ENCODE measurements at regions not wholly inside any gene's neighbourhood (a gene's known extent, or its start where the extent isn't known, plus 50 kb on each side); places are given as distances from the start of the nearest gene placed in this dataset.

GRCh38 chr2:21854938-21855337 is 731.2 kb downstream of the TDRD15 start:
- Histone ChIP-seq H3K4me3 (ENCODE audit: low read length) (no peak overlapping the region), H3K36me3 (ENCODE audit: insufficient read depth, low read length) (no peaks in the 10 kb centered on the region), H3K27ac (ENCODE audit: low read length) (no peak overlapping the region), H3K4me2 (ENCODE audit: low read depth, low read length, poor library complexity, severe bottlenecking) (no peak overlapping the region), H3K4me1 (ENCODE audit: low read length) (no peaks in the 10 kb centered on the region), H2AFZ (ENCODE audit: low read length) (no peak overlapping the region), H3K9ac (ENCODE audit: low read length) (no peak overlapping the region), H3K27me3 (ENCODE audit: low read length) (no peaks in the 10 kb centered on the region), H4K20me1 (ENCODE audit: insufficient read depth, low read depth, low read length) (no peaks in the 10 kb centered on the region), H3K9me2 (replicated peaks; ENCODE audit: insufficient read depth, low read length) (no peaks in the 10 kb centered on the region), H3K9me3 (ENCODE audit: low read length) (no peaks in the 10 kb centered on the region), H3K79me2 (ENCODE audit: low read length) (no peaks in the 10 kb centered on the region)
- DNase-seq: no peak

GRCh38 chr2:21856708-21857107 is 732.9 kb downstream of the TDRD15 start:
- Histone ChIP-seq H3K9ac (ENCODE audit: low read length) (no peak overlapping the region), H3K9me3 (ENCODE audit: low read length) (no peaks in the 10 kb centered on the region), H3K4me1 (ENCODE audit: low read length) (no peaks in the 10 kb centered on the region), H3K9me2 (replicated peaks; ENCODE audit: insufficient read depth, low read length) (no peaks in the 10 kb centered on the region), H3K27me3 (ENCODE audit: low read length) (no peaks in the 10 kb centered on the region), H3K79me2 (ENCODE audit: low read length) (no peaks in the 10 kb centered on the region), H3K27ac (ENCODE audit: low read length) (no peak overlapping the region), H3K4me3 (ENCODE audit: low read length) (no peak overlapping the region), H3K4me2 (ENCODE audit: low read depth, low read length, poor library complexity, severe bottlenecking) (no peak overlapping the region), H4K20me1 (ENCODE audit: insufficient read depth, low read depth, low read length) (no peaks in the 10 kb centered on the region), H3K36me3 (ENCODE audit: insufficient read depth, low read length) (no peaks in the 10 kb centered on the region), H2AFZ (ENCODE audit: low read length) (no peak overlapping the region)
- DNase-seq: no peak

- Histone ChIP-seq H3K4me3 (ENCODE audit: low read length) (no peak overlapping the region), H3K9me2 (replicated peaks; ENCODE audit: insufficient read depth, low read length) (no peaks in the 10 kb centered on the region), H3K9me3 (ENCODE audit: low read length) (no peaks in the 10 kb centered on the region), H2AFZ (ENCODE audit: low read length) (no peak overlapping the region), H3K36me3 (ENCODE audit: insufficient read depth, low read length) (no peaks in the 10 kb centered on the region), H3K79me2 (ENCODE audit: low read length) (no peaks in the 10 kb centered on the region), H4K20me1 (ENCODE audit: insufficient read depth, low read depth, low read length) (no peaks in the 10 kb centered on the region), H3K27me3 (ENCODE audit: low read length) (no peaks in the 10 kb centered on the region), H3K9ac (ENCODE audit: low read length) (no peak overlapping the region), H3K27ac (ENCODE audit: low read length) (no peak overlapping the region), H3K4me1 (ENCODE audit: low read length) (no peaks in the 10 kb centered on the region), H3K4me2 (ENCODE audit: low read depth, low read length, poor library complexity, severe bottlenecking) (no peak overlapping the region)
- no peak for DNase-seq
These were observed 737.1 kb downstream of the TDRD15 start for GRCh38 chr2:21860907-21861306.

GRCh38 chr2:21866316-21866715 is 742.5 kb downstream of the TDRD15 start:
- Histone ChIP-seq H3K27ac (ENCODE audit: low read length) (no peak overlapping the region), H3K4me3 (ENCODE audit: low read length) (no peak overlapping the region), H2AFZ (ENCODE audit: low read length) (no peak overlapping the region), H3K9me3 (ENCODE audit: low read length) (no peaks in the 10 kb centered on the region), H3K79me2 (ENCODE audit: low read length) (no peaks in the 10 kb centered on the region), H3K4me2 (ENCODE audit: low read depth, low read length, poor library complexity, severe bottlenecking) (no peak overlapping the region), H4K20me1 (ENCODE audit: insufficient read depth, low read depth, low read length) (no peaks in the 10 kb centered on the region), H3K36me3 (ENCODE audit: insufficient read depth, low read length) (no peaks in the 10 kb centered on the region), H3K4me1 (ENCODE audit: low read length) (no peaks in the 10 kb centered on the region), H3K9ac (ENCODE audit: low read length) (no peak overlapping the region), H3K9me2 (replicated peaks; ENCODE audit: insufficient read depth, low read length) (no peaks in the 10 kb centered on the region), H3K27me3 (ENCODE audit: low read length) (no peaks in the 10 kb centered on the region)
- DNase-seq: no peak

- no peak for DNase-seq
- H3K9me2 ChIP-seq (replicated peaks; ENCODE audit: insufficient read depth, low read length): no peaks in the 10 kb centered on the region
- no peak overlapping the region for H3K4me3 ChIP-seq (ENCODE audit: low read length)
- H3K9ac ChIP-seq (ENCODE audit: low read length): no peak overlapping the region
- H3K4me1 ChIP-seq (ENCODE audit: low read length): no peaks in the 10 kb centered on the region
- H3K27me3 ChIP-seq (ENCODE audit: low read length): no peaks in the 10 kb centered on the region
- no peaks in the 10 kb centered on the region for H3K79me2 ChIP-seq (ENCODE audit: low read length)
- no peaks in the 10 kb centered on the region for H3K9me3 ChIP-seq (ENCODE audit: low read length)
- H2AFZ ChIP-seq (ENCODE audit: low read length): no peak overlapping the region
- H3K4me2 ChIP-seq (ENCODE audit: low read depth, low read length, poor library complexity, severe bottlenecking): no peak overlapping the region
- H3K27ac ChIP-seq (ENCODE audit: low read length): no peak overlapping the region
- H3K36me3 ChIP-seq (ENCODE audit: insufficient read depth, low read length): no peaks in the 10 kb centered on the region
- no peaks in the 10 kb centered on the region for H4K20me1 ChIP-seq (ENCODE audit: insufficient read depth, low read depth, low read length)
These were observed 764.1 kb downstream of the TDRD15 start for GRCh38 chr2:21887881-21888280.

- no peak overlapping the region for H3K4me2 ChIP-seq (ENCODE audit: low read depth, low read length, poor library complexity, severe bottlenecking)
- H3K36me3 ChIP-seq (ENCODE audit: insufficient read depth, low read length): no peaks in the 10 kb centered on the region
- H2AFZ ChIP-seq (ENCODE audit: low read length): no peak overlapping the region
- no peak overlapping the region for H3K4me3 ChIP-seq (ENCODE audit: low read length)
- H4K20me1 ChIP-seq (ENCODE audit: insufficient read depth, low read depth, low read length): no peaks in the 10 kb centered on the region
- no peaks in the 10 kb centered on the region for H3K27me3 ChIP-seq (ENCODE audit: low read length)
- H3K9me3 ChIP-seq (ENCODE audit: low read length): no peaks in the 10 kb centered on the region
- H3K27ac ChIP-seq (ENCODE audit: low read length): no peak overlapping the region
- H3K9me2 ChIP-seq (replicated peaks; ENCODE audit: insufficient read depth, low read length): no peaks in the 10 kb centered on the region
- no peak overlapping the region for H3K9ac ChIP-seq (ENCODE audit: low read length)
- no peak for DNase-seq
- H3K4me1 ChIP-seq (ENCODE audit: low read length): no peaks in the 10 kb centered on the region
- no peaks in the 10 kb centered on the region for H3K79me2 ChIP-seq (ENCODE audit: low read length)
These were observed 766.3 kb downstream of the TDRD15 start for GRCh38 chr2:21890041-21890440.

GRCh38 chr2:21890716-21891115 is 766.9 kb downstream of the TDRD15 start:
- Histone ChIP-seq H3K36me3 (ENCODE audit: insufficient read depth, low read length) (no peaks in the 10 kb centered on the region), H3K9ac (ENCODE audit: low read length) (no peak overlapping the region), H3K9me2 (replicated peaks; ENCODE audit: insufficient read depth, low read length) (no peaks in the 10 kb centered on the region), H2AFZ (ENCODE audit: low read length) (no peak overlapping the region), H3K27ac (ENCODE audit: low read length) (no peak overlapping the region), H4K20me1 (ENCODE audit: insufficient read depth, low read depth, low read length) (no peaks in the 10 kb centered on the region), H3K4me2 (ENCODE audit: low read depth, low read length, poor library complexity, severe bottlenecking) (no peak overlapping the region), H3K4me3 (ENCODE audit: low read length) (no peak overlapping the region), H3K79me2 (ENCODE audit: low read length) (no peaks in the 10 kb centered on the region), H3K9me3 (ENCODE audit: low read length) (no peaks in the 10 kb centered on the region), H3K27me3 (ENCODE audit: low read length) (no peaks in the 10 kb centered on the region), H3K4me1 (ENCODE audit: low read length) (no peaks in the 10 kb centered on the region)
- DNase-seq: no peak

- no peaks in the 10 kb centered on the region for H3K4me1 ChIP-seq (ENCODE audit: low read length)
- H3K4me2 ChIP-seq (ENCODE audit: low read depth, low read length, poor library complexity, severe bottlenecking): no peak overlapping the region
- H3K36me3 ChIP-seq (ENCODE audit: insufficient read depth, low read length): no peaks in the 10 kb centered on the region
- no peaks in the 10 kb centered on the region for H3K9me2 ChIP-seq (replicated peaks; ENCODE audit: insufficient read depth, low read length)
- H3K9ac ChIP-seq (ENCODE audit: low read length): no peak overlapping the region
- no peak overlapping the region for H3K4me3 ChIP-seq (ENCODE audit: low read length)
- H2AFZ ChIP-seq (ENCODE audit: low read length): no peak overlapping the region
- no peaks in the 10 kb centered on the region for H3K27me3 ChIP-seq (ENCODE audit: low read length)
- no peak for DNase-seq
- no peaks in the 10 kb centered on the region for H3K9me3 ChIP-seq (ENCODE audit: low read length)
- H4K20me1 ChIP-seq (ENCODE audit: insufficient read depth, low read depth, low read length): no peaks in the 10 kb centered on the region
- no peak overlapping the region for H3K27ac ChIP-seq (ENCODE audit: low read length)
- no peaks in the 10 kb centered on the region for H3K79me2 ChIP-seq (ENCODE audit: low read length)
These were observed 767.4 kb downstream of the TDRD15 start for GRCh38 chr2:21891191-21891590.

- no peak overlapping the region for H3K27ac ChIP-seq (ENCODE audit: low read length)
- no peak overlapping the region for H3K9ac ChIP-seq (ENCODE audit: low read length)
- H2AFZ ChIP-seq (ENCODE audit: low read length): no peak overlapping the region
- no peaks in the 10 kb centered on the region for H3K4me1 ChIP-seq (ENCODE audit: low read length)
- H3K9me2 ChIP-seq (replicated peaks; ENCODE audit: insufficient read depth, low read length): no peaks in the 10 kb centered on the region
- H3K9me3 ChIP-seq (ENCODE audit: low read length): no peaks in the 10 kb centered on the region
- H3K4me3 ChIP-seq (ENCODE audit: low read length): no peak overlapping the region
- no peaks in the 10 kb centered on the region for H3K27me3 ChIP-seq (ENCODE audit: low read length)
- H3K79me2 ChIP-seq (ENCODE audit: low read length): no peaks in the 10 kb centered on the region
- no peak for DNase-seq
- H3K36me3 ChIP-seq (ENCODE audit: insufficient read depth, low read length): no peaks in the 10 kb centered on the region
- H3K4me2 ChIP-seq (ENCODE audit: low read depth, low read length, poor library complexity, severe bottlenecking): no peak overlapping the region
- H4K20me1 ChIP-seq (ENCODE audit: insufficient read depth, low read depth, low read length): no peaks in the 10 kb centered on the region
These were observed 768.4 kb downstream of the TDRD15 start for GRCh38 chr2:21892140-21892539.

Measured in Karpas-422 (cell line).